Myocyte (in vitro differentiated cells): ENCODE measurements at regions not wholly inside any gene's neighbourhood (a gene's known extent, or its start where the extent isn't known, plus 50 kb on each side); places are given as distances from the start of the nearest gene placed in this dataset.
A peak's percentile ranks its signal among the peaks of the same experiment; 100 is the strongest.

Experiments
- DNase-seq: peaks from one replicate; pipeline ENCODE4 v3.0.0-alpha.2; 2012; ENCODE audit warnings: low read depth

GRCh38 chr6:54991761-54992330 lies 145.3 kb downstream of the FAM83B start:
- no peak for DNase-seq

GRCh38 chr6:54992789-54993188 lies 146.2 kb downstream of the FAM83B start:
- no peak for DNase-seq

GRCh38 chr6:54993294-54993693 lies 146.7 kb downstream of the FAM83B start:
- DNase-seq = no peak

GRCh38 chr6:54993948-54994347 lies 147.4 kb downstream of the FAM83B start:
- DNase-seq = no peak

GRCh38 chr6:54998576-54998975 lies 152.0 kb downstream of the FAM83B start:
- no peak for DNase-seq

GRCh38 chr6:55003719-55004430 lies 157.3 kb downstream of the FAM83B start:
- no peak for DNase-seq

- no peak for DNase-seq
Observed at GRCh38 chr6:55009131-55009530, 162.6 kb downstream of the FAM83B start.

- DNase-seq = no peak
Observed at GRCh38 chr6:55011034-55011433, 163.3 kb upstream of the HCRTR2 start.

- no peak for DNase-seq
Observed at GRCh38 chr6:55012454-55012853, 161.9 kb upstream of the HCRTR2 start.

GRCh38 chr6:55014321-55015088 lies 159.8 kb upstream of the HCRTR2 start:
- no peak for DNase-seq

- no peak for DNase-seq
Observed at GRCh38 chr6:55016261-55016660, 158.1 kb upstream of the HCRTR2 start.

- DNase-seq = no peak
Observed at GRCh38 chr6:55017555-55018300, 156.6 kb upstream of the HCRTR2 start.

GRCh38 chr6:55019591-55019990 lies 154.7 kb upstream of the HCRTR2 start:
- no peak for DNase-seq

GRCh38 chr6:55023230-55023629 lies 151.1 kb upstream of the HCRTR2 start:
- DNase-seq = no peak

- no peak for DNase-seq
Observed at GRCh38 chr6:55033016-55033546, 141.2 kb upstream of the HCRTR2 start.

- DNase-seq = no peak
Observed at GRCh38 chr6:55034752-55035151, 139.6 kb upstream of the HCRTR2 start.

GRCh38 chr6:55040102-55040848 lies 134.0 kb upstream of the HCRTR2 start:
- DNase-seq = no peak

GRCh38 chr6:55046869-55047422 lies 127.4 kb upstream of the HCRTR2 start:
- peak; percentile 27 for DNase-seq

- DNase-seq = no peak
Observed at GRCh38 chr6:55047451-55048044, 126.8 kb upstream of the HCRTR2 start.

GRCh38 chr6:55049866-55050265 lies 124.4 kb upstream of the HCRTR2 start:
- DNase-seq = no peak
